SIG-M5 treated with dmso at 0.1 percent for 504 hours (cell line): ENCODE measurements at regions not wholly inside any gene's neighbourhood (a gene's known extent, or its start where the extent isn't known, plus 50 kb on each side); places are given as distances from the start of the nearest gene placed in this dataset.
"Not testable (repeated sequence)": the region's sequence is repeated elsewhere in the genome, so short reads cannot be mapped to it uniquely, and the experiment has no call there.

Source experiments
- DNase-seq: peaks from one replicate; lab custom pipeline; 2025; ENCODE audit not compliant: unreplicated experiment; lab: John Stamatoyannopoulos, UW

DNA sequence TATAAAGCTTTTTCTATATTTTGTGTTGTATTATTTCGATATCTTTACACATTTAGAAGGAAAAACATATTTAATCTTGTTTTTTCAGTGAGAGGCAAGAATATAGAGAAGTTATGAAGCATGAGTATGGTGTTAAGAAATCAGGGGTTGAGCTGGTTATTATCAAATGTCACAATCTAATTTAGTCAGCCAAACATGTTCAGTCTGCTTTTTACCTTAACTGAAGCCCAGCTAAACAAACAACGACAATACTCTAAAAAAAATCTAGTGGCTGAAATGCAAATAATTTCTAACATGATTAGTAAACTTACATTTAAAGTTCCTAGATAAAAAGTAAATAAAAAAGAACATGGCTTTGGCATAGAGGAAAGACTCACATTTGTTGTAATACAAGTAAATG is 433.8 kb upstream of the NRSN1 start:
- peak; percentile 11 for DNase-seq

DNA sequence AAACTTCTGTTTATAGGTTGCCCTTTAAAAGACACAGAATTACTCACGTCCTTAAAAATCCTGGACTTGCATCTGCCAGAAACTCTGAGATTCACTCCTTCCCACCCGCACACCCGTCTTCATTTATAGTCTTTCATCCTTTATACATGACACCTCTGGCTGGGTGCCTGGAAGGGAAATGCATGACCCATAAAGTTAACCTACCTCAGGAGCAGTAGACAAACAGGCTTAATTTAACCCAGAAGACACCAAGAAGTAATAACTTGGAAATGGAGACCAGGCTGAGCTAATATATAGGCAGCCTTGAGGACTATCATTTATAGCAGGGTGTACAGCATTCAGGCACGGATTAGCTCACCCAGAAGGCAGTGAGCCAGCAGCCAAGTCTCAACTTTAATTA is 429.0 kb upstream of the NRSN1 start:
- no peak for DNase-seq

DNA sequence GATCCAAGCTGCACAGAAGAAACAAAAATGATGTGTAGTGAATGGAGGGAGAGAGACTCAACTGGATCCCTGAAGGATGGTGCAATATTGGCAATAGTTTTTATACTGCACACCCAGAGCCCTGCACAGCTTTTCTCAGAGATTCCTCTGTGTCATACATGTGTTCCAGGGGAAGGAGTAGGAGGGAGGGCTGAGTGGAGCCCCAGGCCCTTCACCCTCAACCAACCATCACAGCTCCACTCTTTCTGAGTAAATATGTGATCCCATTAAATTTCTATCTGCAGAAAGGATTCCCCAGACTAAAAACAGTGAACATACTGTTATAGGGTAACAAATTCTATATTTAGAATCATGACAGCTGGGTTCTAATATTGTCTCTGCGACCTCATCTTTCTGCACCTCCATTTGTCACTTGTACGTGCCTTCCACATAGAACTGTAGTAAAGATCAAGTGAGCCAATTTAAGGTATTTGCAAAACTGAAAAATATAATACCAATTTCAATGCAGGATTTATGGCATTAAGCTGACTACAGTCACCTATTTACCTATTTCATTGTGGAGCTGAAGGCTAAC is 421.4 kb upstream of the NRSN1 start:
- no peak for DNase-seq

DNA sequence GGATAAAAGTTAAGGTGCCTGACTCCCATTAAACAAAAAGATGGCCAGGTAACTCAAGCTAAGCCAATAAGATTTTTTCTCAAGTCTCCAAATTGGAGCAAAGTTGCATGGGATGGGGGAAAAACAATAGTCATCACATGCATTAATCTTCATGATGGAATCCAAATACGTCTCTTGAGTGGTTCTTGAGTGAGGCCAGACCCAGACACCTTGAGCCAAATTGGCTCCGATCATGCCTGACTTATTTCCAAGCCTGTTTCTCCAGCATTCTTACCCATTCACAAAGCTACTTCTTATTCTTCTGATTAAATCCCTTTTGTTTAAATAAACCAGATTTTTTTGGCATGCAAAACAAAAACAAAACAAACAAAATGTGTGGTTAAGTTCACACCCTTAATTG is 420.3 kb upstream of the NRSN1 start:
- DNase-seq = no peak

DNA sequence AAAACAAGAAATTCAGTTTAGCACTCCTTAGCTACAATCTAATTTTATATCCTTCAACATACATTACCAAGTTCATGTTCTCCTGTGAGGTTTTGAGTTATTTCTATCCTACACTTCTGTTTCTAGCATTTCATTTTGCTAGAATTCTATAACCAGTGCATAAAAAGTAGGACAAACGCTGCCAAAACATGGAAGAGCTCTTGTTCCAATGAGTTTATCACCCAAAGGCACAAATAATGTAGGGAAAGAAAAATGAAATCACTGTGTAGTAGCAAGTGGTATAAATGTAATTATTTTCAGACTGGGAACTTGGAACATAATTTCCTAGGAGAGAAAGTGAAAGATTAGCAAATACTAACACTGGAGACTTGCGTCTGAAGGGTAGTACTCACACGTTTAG is 413.3 kb upstream of the NRSN1 start:
- no peak for DNase-seq

DNA sequence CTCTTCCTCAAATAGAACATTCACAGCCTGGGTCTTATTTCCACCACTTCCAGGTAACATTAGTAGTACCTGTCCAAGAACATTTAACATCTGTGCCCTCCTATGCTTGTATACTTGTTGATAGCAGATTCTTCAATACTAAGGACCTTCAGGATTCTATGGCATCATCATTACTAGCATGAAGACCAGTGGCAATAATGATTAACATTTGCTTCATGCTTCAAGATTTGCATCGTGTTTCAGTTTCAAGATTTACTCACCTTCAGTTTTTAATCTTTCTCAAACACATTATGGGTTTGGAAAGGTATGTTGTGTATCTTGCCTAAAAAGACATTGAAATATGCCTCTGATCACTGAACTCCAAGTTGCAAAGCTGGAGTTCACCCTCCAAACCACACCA is 412.8 kb upstream of the NRSN1 start:
- no peak for DNase-seq

DNA sequence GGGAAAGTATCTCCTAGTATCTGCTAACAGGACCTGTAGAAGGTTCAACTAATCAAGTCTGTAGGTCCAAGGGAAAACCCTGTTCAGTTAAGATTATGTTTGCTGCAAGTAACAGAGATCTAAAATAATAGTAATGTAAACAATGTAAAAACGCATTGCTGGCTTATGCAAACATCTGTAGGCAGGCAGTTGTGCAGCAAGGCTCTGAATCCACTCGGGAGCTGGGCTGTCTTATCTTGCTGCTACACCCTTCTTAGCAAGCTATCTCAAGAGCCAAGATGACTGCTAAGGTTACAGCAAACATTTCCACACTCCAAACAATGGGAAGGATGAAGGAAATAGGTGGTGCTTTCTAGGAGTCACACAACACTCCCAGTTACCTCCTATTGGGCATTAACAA is 397.3 kb upstream of the NRSN1 start:
- DNase-seq = no peak

DNA sequence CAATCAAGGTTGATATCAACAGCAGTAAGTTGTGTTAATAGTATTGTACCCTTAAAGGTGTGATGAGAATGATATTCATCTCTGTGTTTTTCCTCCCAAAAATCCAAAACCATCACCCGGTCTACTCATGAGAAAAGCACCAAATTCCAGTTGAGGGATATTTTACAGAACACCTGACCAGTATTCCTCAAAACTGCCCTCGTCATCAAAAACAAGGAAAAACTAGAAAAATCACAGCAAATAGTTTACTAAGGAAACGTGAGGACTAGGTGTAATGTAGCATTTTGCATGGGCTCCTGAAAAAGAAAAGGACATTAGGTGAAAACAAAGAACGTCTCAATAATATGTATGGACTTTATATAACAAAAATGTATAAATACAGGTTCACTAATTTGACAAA is 394.4 kb upstream of the NRSN1 start:
- DNase-seq = no peak

DNA sequence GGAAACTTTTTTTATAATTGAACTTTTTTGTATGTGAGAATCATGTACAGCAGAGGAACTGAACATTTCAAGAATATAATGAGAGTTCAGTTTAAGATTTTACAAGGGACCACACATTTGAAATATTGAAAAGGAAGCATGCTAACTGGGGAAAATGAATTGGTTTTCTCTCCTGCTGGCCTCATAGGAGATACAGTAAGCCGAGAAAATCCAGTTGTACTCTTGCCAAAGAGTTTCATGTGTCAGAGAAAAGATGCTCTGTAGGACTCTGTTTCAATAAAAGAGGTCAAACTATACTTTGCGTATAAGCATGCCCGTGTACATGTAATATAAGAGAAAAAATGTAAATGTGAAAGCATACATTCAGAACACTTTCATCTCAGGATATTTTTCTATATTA is 393.5 kb upstream of the NRSN1 start:
- DNase-seq = no peak

DNA sequence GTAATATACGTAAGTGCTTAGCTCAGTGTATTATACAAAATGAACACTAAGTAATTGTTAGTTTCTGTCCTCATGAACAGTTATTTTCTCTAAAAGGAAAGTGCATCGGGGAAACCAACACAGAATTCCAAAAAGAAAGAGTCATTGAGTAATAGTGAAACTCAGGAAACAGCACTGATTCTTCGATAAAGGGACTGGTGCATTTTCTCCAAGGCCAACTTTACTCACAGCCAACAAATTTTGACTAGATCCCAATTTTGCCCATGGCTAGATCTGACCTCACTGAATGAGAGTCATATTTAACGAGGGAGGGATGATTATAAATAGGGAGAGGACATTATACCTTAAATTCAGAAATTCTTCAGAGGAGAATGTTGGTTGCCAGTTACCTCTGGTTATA is 390.9 kb upstream of the NRSN1 start:
- no peak for DNase-seq

DNA sequence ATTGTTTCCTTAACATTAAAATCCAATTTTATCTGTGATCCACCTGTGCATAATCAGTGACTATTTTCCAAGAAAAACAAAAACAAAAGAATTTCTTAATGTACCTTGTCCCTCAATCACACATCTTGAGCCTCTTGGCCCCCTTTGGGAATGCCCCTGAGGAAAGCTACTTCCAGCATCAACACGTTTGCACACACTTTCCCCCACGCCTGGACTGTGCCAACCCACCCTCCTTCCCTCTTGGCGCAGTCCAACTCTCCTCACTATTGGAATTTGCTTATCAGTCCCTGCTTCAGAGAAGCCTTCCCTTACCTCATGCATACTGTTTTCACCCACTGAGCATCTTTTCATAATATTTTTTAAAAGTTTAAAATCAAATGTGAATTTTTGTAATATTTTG is 389.4 kb upstream of the NRSN1 start:
- DNase-seq = no peak

DNA sequence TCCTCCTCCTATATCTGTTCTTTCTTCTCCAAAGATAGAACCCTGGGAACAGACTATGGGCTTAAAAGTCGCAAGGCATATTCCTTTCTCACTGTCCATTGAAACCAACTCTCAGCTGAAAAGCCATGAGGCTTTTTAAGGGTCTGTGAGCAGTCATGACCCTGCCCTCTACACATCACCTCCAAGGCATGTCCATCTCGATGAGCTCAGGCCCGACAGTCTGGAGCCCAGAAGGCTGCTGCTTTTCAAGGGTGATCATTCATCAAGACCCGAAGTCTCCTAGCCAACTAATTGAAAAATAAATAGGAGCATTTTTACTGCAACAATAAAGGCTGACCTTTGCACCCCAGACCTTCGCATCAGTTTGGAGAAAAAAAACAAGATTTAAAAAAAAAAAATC is 378.8 kb upstream of the NRSN1 start:
- no peak for DNase-seq

DNA sequence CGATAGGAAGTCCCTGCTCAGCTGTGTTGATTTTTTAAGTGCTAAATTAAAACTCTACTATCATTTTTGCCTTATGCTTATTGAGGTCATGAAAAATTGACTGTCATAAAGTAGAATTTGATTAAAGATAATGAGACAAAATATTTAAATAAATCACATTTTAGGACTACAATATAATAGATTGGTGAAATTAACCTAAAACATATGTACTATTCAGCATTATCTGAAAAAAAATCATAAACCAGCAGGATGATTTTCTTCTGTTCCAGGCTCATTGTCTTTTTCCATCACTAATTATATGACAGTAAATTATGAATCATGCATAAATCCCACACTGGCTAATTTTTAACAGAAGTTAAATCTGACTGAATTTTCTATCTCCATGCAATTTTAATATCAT is 373.6 kb upstream of the NRSN1 start:
- DNase-seq = no peak

DNA sequence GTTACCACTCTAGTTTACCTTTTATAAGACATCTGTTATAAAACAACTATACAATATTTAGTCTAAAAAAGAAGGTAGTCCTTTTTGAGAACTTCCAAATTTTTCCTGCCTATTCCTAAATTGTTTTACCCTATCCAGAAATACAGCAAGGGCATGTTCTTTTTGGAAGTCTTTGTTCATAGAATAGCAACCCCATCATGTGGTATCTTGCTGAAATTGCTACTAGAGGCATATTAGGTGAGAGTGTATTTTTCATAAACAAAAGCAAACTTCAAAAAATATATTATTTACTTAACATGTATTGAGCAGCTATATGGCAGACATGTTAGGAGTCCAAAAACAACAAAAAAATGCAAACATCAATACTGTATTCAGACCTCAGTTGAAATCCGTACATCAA is 371.8 kb upstream of the NRSN1 start:
- no peak for DNase-seq

DNA sequence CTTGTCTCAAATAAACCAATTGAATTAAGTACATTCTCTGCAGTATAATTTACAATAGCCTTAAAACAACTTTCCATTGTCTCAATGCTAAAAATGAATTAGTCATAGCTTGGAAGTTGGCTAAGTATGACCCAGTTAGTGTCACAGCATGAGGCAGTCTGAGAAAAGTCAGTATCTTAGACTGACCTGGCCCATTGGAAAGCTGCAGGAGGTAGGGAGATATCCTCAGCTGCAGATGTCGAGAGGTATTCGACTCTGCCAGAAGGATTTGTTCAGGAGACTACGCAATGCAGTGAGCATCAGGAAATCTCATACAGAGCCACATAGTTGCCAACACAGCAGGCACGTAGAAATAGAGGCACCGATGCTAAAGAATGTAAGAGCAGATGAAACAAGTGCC is 350.9 kb upstream of the NRSN1 start:
- no peak for DNase-seq

DNA sequence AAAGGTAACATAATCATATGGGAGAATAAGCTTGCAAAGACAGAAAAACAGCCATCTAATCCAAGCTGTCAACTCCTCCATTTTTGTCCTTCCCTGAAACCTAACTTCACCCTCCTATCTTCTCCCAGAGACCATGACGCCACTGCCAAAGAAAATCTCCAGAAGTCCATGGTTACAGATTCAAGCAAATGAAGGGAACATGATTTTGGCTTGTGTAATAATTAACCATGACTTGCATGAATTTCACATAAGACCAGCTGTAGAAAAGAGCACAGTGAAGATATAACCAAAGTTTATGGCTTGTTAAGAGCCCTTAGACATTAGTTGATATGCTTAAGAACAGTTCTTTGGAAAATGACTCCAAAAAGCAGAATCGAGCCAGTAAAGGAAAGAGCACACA is 342.1 kb upstream of the NRSN1 start:
- DNase-seq = no peak

DNA sequence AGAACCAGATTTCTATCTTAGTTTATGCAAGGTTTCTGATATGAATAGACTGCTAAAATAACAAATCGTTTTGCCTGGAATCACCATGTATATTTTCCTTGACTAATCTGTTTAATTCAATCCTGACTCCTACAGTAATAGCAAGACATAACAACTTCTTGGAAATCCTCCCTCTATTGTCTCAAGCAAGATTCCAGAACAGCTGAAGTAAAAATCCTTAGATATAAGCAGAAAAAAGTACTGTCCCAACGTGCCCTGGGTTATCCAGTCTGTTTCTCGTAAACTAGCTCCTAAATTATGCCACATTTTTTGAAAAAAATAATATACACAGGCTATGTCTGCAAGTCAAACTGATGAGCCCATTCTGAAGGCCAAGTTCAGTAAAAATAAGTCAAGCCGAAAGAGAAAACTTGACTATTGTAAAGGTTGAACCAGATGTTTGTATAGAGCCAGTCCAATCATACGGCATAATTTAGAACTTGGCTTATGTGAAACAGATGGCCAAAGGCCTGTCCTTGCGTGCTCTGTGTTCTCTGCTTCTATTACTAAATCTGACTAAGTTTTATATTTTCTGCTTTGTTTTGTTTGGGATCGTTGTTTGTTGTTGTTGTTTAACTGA is 341.6 kb upstream of the NRSN1 start:
- no peak for DNase-seq

DNA sequence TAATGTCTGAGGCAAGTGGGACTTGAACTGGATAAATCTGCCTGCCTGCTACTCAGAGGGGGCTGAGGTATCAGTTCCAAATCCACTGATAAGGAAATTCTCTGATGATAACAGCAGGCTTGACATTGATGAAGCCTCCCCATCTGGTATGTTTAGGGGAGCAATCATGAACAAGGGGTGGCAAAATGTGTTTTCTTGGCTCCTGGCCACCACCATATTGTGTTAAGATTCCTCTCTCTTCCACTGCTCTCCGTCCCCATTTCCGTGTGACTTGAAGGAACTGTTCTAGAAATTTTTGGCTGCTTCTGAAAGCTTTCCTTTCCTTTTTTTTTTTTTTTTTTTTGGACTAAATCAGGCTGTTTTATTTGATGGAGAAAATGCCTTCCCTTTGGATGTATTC is 335.3 kb upstream of the NRSN1 start:
- no peak for DNase-seq

DNA sequence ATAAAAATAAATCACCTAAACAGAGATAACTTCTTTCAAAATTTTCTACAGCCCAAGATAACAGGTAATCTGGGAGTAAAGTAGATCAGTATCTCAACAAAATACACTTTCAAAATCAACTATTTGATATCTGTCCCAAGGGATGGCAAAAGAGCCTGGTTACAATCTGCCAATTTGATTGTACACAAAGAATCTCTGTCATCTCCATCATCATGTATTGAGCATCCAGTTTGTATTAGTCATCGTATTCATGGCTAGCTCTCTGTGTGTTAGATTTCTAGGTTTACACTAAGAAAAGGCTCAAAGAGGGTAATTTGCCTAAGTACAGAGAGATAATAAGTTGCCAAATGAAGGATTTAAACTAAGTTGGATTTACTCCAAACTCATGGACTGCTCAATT is 329.0 kb upstream of the NRSN1 start:
- no peak for DNase-seq

DNA sequence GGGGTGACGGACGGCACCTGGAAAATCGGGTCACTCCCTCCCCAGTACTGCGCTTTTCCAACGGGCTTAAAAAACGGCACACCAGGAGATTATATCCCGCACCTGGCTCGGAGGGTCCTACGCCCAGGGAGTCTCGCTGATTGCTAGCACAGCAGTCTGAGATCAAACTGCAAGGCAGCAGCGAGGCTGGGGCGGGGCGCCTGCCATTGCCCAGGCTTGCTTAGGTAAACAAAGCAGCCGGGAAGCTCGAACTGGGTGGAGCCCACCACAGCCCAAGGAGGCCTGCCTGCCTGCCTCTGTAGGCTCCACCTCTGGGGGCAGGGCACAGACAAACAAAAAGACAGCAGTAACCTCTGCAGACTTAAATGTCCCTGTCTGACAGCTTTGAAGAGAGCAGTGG is 321.7 kb upstream of the NRSN1 start:
- not testable (repeated sequence) for DNase-seq

DNA sequence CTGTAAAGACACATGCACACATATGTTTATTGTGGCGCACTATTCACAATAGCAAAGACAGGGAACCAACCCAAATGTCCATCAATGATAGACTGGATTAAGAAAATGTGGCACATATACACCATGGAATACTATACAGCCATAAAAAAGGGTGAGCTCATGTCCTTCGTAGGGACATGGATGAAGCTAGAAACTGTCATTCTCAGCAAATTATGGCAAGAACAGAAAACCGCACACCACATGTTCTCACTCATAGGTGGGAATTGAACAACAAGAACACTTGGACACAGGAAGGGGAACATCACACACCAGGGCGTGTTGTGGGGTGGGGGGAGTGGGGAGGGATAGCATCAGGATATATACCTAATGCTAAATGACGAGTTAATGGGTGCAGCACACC is 304.9 kb upstream of the NRSN1 start:
- not testable (repeated sequence) for DNase-seq

DNA sequence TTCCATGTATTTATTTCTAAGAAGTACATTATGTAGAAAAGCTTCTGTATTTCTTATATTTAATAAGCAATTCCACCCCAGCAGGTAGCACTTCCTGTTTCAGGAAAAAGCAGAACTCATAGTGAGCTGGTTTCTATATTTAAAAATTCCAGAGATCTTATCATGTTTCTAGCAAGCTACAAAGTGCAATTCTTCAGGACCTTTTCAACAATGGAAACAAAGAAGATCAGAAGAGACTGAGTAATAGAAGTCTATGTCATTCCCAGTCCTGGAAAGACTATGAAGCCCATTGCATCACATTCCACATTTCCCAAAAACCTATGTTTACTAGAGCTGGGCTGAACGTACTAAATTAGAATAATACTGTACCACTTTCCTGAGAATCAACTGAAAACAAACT is 302.6 kb upstream of the NRSN1 start:
- no peak for DNase-seq

DNA sequence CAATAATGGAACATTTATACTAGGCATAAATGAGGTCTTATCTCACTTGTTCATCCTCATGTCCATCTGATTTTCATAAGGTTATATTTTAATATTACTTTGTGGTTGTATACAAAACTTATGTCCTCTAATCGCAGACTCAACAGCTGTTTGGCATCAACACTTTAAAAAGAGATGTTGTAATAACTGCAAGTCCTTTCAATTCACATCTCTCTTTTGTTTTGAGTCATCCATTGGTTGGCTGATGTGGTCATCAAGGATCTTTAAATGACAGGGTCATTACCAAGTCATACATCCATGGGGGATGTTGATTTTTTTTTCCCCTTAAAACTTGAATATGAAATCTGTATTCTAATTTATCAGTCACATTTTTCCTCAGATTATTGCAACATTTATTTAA is 299.4 kb upstream of the NRSN1 start:
- DNase-seq = no peak

DNA sequence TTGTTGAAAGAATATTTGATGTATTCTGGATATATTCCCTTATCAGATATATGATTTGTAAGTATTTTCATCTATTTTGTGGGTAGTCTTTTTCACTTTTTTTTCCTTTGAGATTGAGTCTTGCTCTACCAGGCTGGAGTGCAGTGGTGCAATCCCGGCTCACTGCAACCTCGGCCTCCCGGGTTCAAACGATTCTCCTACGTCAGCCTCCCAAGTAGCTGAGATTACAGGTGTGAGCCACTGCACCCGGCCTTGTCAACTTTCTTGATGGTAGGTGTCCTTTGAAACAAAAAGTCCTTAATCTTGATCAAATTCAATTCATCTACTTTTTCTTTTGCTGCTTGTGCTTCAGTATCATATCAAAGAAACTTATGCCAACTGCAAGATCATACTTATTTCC is 297.2 kb upstream of the NRSN1 start:
- DNase-seq = no peak
